Transverse colon (tissue), 4 donors: ENCODE measurements at regions not wholly inside any gene's neighbourhood (a gene's known extent, or its start where the extent isn't known, plus 50 kb on each side); places are given as distances from the start of the nearest gene placed in this dataset.

Experiments used
- DNase-seq: peaks from one replicate; pipeline ENCODE4 v3.0.0-alpha.2; 2019
- H3K27ac ChIP-seq, 4 donors: fragments of 200-600 bp; sonication (generic); 2 replicates each; pipeline ENCODE4 v1.5.1; 2016 to 2018; ENCODE audit warnings: inconsistent platforms in 4 of 4
- H3K27me3 ChIP-seq: fragments of 200-600 bp; sonication (generic); 2 replicates; pipeline ENCODE4 v1.5.1; 2017; ENCODE audit warnings: inconsistent platforms
- H3K36me3 ChIP-seq, 4 donors: fragments of 200-600 bp; sonication (generic); 2 replicates each; pipeline ENCODE4 v1.5.1; 2017 to 2019; ENCODE audit warnings: inconsistent platforms in 4 of 4
- H3K4me1 ChIP-seq, 4 donors: fragments of 200-600 bp; sonication (generic); 2 replicates each; pipeline ENCODE4 v1.5.1; 2017 to 2020; ENCODE audit warnings: inconsistent platforms in 4 of 4
- H3K4me3 ChIP-seq, 4 donors: fragments of 200-600 bp; sonication (generic); 1 replicate in 1 of 4; 2 replicates in 3 of 4; pipeline versions ENCODE4 v1.5.1 to v1.6.1; 2017 to 2019; ENCODE audit warnings: inconsistent platforms in 4 of 4
- H3K9me3 ChIP-seq, 2 donors: fragments of 200-600 bp; sonication (generic); 2 replicates each; pipeline ENCODE4 v1.5.1; 2017 to 2019; ENCODE audit warnings: inconsistent platforms in 2 of 2
- CTCF ChIP-seq, 5 experiments: fragments of 200-600 bp in 3 of 5; fragments of 450-650 bp in 2 of 5; sonication (generic) in 3 of 5; IDR thresholded peaks; 1 replicate in 2 of 5; 2 replicates in 3 of 5; pipeline ENCODE4 v1.5.1; 2016 to 2017; ENCODE audit warnings: antibody characterized with exemption in 5 of 5, inconsistent platforms in 3 of 5, mild to moderate bottlenecking in 2 of 5, moderate library complexity in 1 of 5
- EP300 ChIP-seq: sonication (generic); formaldehyde crosslinking; IDR thresholded peaks from one replicate; pipeline ENCODE4 v1.6.1; 2017; ENCODE audit warnings: antibody characterized with exemption, low read depth
- POLR2A ChIP-seq: fragments of 450-650 bp; IDR thresholded peaks from one replicate; pipeline ENCODE4 v1.6.1; 2016; ENCODE audit warnings: antibody characterized with exemption, mild to moderate bottlenecking, moderate library complexity
- POLR2AphosphoS5 ChIP-seq, 3 donors: sonication (generic); formaldehyde crosslinking; IDR thresholded peaks; one replicate each; pipeline ENCODE4 v1.6.1; 2016; ENCODE audit warnings: antibody characterized with exemption in 3 of 3
- WGBS, 2 donors: methylation state at CpG; one replicate each; pipeline ENCODE4 v1.1.5; 2018; ENCODE audit warnings: low coverage in 1 of 2; 5-methylcytosine and 5-hydroxymethylcytosine counted together
- in situ Hi-C, 4 donors: fragments of 200-750 bp; cut with MboI; loops; one replicate each; pipeline versions ENCODE4 v1.15.0 to v1.15.1; 2017; ENCODE audit warnings: low sequenced_read_pairs in 3 of 4, low pct_ligation_motif_present in 1 of 4, low pct_unique_long_range_greater_than_20kb in 1 of 4
- intact Hi-C: fragments of 100-400 bp; cut with DNase I; formaldehyde crosslinking; loops from one replicate; pipeline ENCODE4 v1.15.1; 2023; ENCODE audit warnings: low total_unique reads

- TF ChIP-seq CTCF (IDR thresholded peaks at IDR 0.05) (no peak), EP300 (no peak), POLR2AphosphoS5 (IDR thresholded peaks at IDR 0.05) (no peak), POLR2A (no peak)
- no peaks in the 10 kb centered on the region for H3K9me3 ChIP-seq
- H3K4me1 ChIP-seq = no peaks in the 10 kb centered on the region
Observed at GRCh38 chr2:22043784-22044183, 920.0 kb downstream of the TDRD15 start.

GRCh38 chr2:22055784-22056620 is 932.2 kb downstream of the TDRD15 start:
- H3K4me1 ChIP-seq = no peaks in the 10 kb centered on the region
- no peak overlapping the region for H3K4me3 ChIP-seq
- 51 to 59% methylated on average over 4 of the region's 4 CpGs for WGBS, 2 donors
- TF ChIP-seq POLR2A (no peak), POLR2AphosphoS5 (IDR thresholded peaks at IDR 0.05) (no peak), EP300 (no peak), CTCF (IDR thresholded peaks at IDR 0.05) (no peak)
- no peaks in the 10 kb centered on the region for H3K9me3 ChIP-seq
- H3K27me3 ChIP-seq = no peaks in the 10 kb centered on the region
- intact Hi-C loops = no loop called here
- no peaks in the 10 kb centered on the region for H3K36me3 ChIP-seq
- in situ Hi-C loops = no loop called here
- no peak for DNase-seq
- H3K27ac ChIP-seq = no peak overlapping the region

More at GRCh38 chr2:22043784-22044183, 920.0 kb downstream of the TDRD15 start:
- no peak for DNase-seq
- no peak overlapping the region for H3K27ac ChIP-seq
- no peak overlapping the region for H3K4me3 ChIP-seq
- H3K27me3 ChIP-seq = no peaks in the 10 kb centered on the region
- in situ Hi-C loops (no loop called here), intact Hi-C loops (no loop called here)
- H3K36me3 ChIP-seq = no peaks in the 10 kb centered on the region

- 77 to 83% methylated on average over 5 of the region's 5 CpGs for WGBS, 2 donors
- no peaks in the 10 kb centered on the region for H3K9me3 ChIP-seq
- in situ Hi-C loops (no loop called here), intact Hi-C loops (no loop called here)
- no peak for DNase-seq
- H3K4me3 ChIP-seq = no peak overlapping the region
- no peaks in the 10 kb centered on the region for H3K36me3 ChIP-seq
- no peak for TF ChIP-seq POLR2AphosphoS5 (IDR thresholded peaks at IDR 0.05)
- no peak for TF ChIP-seq POLR2A
- no peak for TF ChIP-seq CTCF (IDR thresholded peaks at IDR 0.05)
- TF ChIP-seq EP300 = no peak
- H3K27ac ChIP-seq = no peak overlapping the region
- no peaks in the 10 kb centered on the region for H3K27me3 ChIP-seq
- no peaks in the 10 kb centered on the region for H3K4me1 ChIP-seq
Observed at GRCh38 chr2:22056621-22057132, 932.9 kb downstream of the TDRD15 start.

- intact Hi-C loops (no loop called here), in situ Hi-C loops (no loop called here)
- H3K9me3 ChIP-seq = no peaks in the 10 kb centered on the region
- TF ChIP-seq POLR2AphosphoS5 (IDR thresholded peaks at IDR 0.05) = no peak
- TF ChIP-seq CTCF (IDR thresholded peaks at IDR 0.05) = no peak
- TF ChIP-seq POLR2A = no peak
- no peak for TF ChIP-seq EP300
- H3K4me3 ChIP-seq = no peak overlapping the region
- H3K27ac ChIP-seq = no peak overlapping the region
- WGBS, 2 donors = 94 to 97% methylated on average over 3 to 4 of the region's 4 CpGs
- DNase-seq = no peak
- H3K27me3 ChIP-seq = no peaks in the 10 kb centered on the region
- no peaks in the 10 kb centered on the region for H3K36me3 ChIP-seq
- no peaks in the 10 kb centered on the region for H3K4me1 ChIP-seq
Observed at GRCh38 chr2:22062679-22063078, 938.9 kb downstream of the TDRD15 start.
